ENCODE measurements at regions not wholly inside any gene's neighbourhood (a gene's known extent, or its start where the extent isn't known, plus 50 kb on each side); places are given as distances from the start of the nearest gene placed in this dataset.
"Not testable (repeated sequence)": the region's sequence is repeated elsewhere in the genome, so short reads cannot be mapped to it uniquely, and the experiment has no call there.

DNA sequence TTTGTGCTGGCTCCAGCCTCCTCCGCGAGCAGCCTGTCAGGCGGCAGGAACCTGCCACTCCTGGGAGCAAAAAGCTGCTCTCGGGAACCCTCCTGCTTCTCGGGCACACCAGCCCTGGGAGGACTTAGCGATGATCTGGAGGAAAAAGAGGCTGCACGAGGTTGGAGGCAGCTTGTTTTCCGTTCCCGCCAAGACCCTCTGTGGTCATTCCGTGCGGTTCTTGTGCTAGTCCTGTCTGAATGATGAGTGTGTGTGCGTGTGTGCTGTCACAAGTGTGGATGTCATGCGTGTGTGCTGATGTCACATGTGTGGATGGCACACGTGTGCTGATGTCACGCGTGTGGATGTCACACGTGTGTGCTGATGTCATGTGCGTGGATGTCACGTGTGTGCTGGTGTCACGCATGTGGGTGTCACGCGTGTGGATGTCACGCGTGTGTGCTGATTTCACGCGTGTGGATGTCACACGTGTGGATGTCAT lies 150.0 kb downstream of the NPIPB11 start:
- no peak for TF ChIP-seq CTCF (conservative IDR thresholded peaks at IDR 0.05; ENCODE audit: low read length)
- H3K4me3 ChIP-seq (ENCODE audit: low read length) = no peak overlapping the region
- no peak for DNase-seq (ENCODE audit: low read depth)

- DNase-seq (ENCODE audit: low read depth) = not testable (repeated sequence)
Measured at GRCh38 chr16:29255957-29256356, 150.6 kb downstream of the NPIPB11 start.

GRCh38 chr16:29255496-29255796 lies 151.1 kb downstream of the NPIPB11 start:
- H3K4me3 ChIP-seq (ENCODE audit: low read length); DNase-seq (ENCODE audit: low read depth): not testable (repeated sequence)

More at GRCh38 chr16:29255957-29256356, 150.6 kb downstream of the NPIPB11 start:
- not testable (repeated sequence) for H3K4me3 ChIP-seq (ENCODE audit: low read length)

DNA sequence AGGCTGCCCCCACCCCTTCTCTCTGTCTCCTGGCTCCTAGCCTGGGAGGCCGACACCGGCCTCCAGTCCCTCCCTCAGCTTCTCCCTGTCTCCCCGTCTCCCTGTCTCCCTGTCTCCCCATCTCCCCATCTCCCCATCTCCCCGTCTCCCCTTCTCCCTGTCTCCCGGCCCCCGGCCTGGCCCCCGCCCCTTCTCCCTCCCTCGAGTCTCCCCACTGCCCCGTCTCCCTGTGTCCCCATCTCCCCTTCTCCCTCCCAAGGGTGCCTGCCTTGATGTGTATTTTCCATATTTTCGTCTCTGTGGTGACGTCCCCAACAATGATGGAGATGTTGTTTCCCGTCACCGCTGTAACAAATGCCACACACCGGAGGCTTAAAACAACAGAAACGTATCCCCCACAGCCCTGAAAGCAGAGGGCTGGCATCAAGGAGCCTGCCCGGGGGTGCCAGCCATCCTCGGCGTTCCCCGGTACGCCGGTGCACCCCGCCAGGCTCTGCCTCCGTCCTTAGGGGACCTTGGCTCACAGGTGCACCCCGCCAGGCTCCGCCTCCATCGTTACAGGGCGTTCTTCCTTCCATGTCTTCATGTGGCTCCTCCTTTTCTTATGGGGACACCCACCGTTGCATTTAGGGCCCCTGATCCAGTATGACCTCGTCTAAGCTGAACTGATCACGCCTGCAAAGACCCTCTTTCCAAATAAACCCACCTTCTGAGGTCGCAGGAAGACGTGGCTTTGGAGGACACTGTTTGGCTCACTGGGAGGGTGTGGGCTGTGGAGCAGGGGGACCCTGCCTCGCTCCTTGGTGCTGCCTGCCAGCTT lies 151.6 kb downstream of the NPIPB11 start:
- no peak for TF ChIP-seq CTCF (conservative IDR thresholded peaks at IDR 0.05; ENCODE audit: low read length)
- no peak for DNase-seq (ENCODE audit: low read depth)
- H3K4me3 ChIP-seq (ENCODE audit: low read length) = no peak overlapping the region

- not testable (repeated sequence) for DNase-seq (ENCODE audit: low read depth)
Measured at GRCh38 chr16:29253716-29254590, 152.6 kb downstream of the NPIPB11 start.

GRCh38 chr16:29253066-29253590 lies 153.4 kb downstream of the NPIPB11 start:
- not testable (repeated sequence) for DNase-seq (ENCODE audit: low read depth); H3K4me3 ChIP-seq (ENCODE audit: low read length)

More at GRCh38 chr16:29253716-29254590, 152.6 kb downstream of the NPIPB11 start:
- not testable (repeated sequence) for H3K4me3 ChIP-seq (ENCODE audit: low read length)

GRCh38 chr16:29252311-29252710 lies 154.2 kb downstream of the NPIPB11 start:
- not testable (repeated sequence) for DNase-seq (ENCODE audit: low read depth)

GRCh38 chr16:29251571-29252011 lies 154.9 kb downstream of the NPIPB11 start:
- DNase-seq (ENCODE audit: low read depth) = peak; percentile 60
- H3K4me3 ChIP-seq (ENCODE audit: low read length) = not testable (repeated sequence)

More at GRCh38 chr16:29252311-29252710, 154.2 kb downstream of the NPIPB11 start:
- H3K4me3 ChIP-seq (ENCODE audit: low read length) = not testable (repeated sequence)

DNA sequence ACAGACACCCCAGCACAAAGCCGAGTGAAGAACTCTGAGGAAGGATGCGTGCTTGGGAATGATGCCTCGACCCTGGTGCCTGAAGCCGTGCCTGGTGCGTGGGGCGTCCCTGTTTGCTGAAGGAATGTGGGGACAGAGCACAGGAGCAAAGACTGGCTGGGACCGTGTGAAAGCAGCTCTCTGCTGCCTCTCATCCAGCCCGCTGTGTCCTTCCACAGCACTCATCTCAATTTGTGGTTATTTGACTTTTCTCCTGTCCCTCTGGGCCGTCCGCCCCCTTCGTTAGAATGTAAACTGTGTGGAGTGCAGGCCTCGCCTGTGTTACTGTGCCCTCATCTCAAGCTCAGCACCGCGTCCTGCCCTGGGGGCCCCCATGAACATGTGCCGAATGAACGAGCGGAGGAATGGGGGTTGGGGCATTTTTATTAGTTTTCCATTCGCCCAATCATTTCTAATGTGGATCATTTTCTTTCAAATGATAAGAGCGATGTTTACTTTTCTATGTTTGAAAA lies 155.5 kb downstream of the NPIPB11 start:
- not testable (repeated sequence) for DNase-seq (ENCODE audit: low read depth); H3K4me3 ChIP-seq (ENCODE audit: low read length)

- not testable (repeated sequence) for DNase-seq (ENCODE audit: low read depth)
Measured at GRCh38 chr16:29250469-29250868, 156.0 kb downstream of the NPIPB11 start.

GRCh38 chr16:29248940-29249318 lies 157.6 kb downstream of the NPIPB11 start:
- H3K4me3 ChIP-seq (ENCODE audit: low read length); DNase-seq (ENCODE audit: low read depth): not testable (repeated sequence)

More at GRCh38 chr16:29250469-29250868, 156.0 kb downstream of the NPIPB11 start:
- H3K4me3 ChIP-seq (ENCODE audit: low read length) = not testable (repeated sequence)

DNA sequence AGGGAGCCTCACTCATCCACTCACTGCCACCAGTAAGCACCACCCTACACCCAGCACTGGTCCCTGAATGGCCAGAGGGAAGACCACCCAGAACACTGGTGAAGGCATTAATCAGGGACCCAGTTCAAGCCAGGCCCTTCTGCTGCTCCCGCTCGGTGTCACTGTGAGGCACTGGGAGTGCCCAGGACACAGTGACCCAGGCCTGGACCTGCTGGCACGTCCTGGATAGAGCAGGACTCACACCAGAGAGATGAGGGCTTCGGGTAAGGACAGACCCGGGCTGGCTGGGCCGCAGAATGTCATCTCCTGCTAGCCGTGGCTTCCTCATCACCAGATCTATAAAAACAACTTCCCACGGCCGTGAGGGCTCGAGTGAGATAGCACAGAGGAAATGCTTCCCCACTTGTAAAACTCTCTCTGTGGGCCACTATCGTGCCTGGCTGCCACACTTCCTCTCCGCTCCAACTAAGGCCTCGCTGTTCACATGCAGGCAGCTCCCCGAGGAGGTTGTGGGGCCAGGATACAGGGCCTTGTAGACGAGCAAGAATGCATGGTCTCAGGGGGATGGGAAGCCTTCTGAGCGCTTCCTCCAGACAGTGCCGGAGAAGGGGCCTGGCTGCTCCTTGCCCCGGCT lies 158.1 kb downstream of the NPIPB11 start:
- not testable (repeated sequence) for H3K4me3 ChIP-seq (ENCODE audit: low read length); DNase-seq (ENCODE audit: low read depth)

DNA sequence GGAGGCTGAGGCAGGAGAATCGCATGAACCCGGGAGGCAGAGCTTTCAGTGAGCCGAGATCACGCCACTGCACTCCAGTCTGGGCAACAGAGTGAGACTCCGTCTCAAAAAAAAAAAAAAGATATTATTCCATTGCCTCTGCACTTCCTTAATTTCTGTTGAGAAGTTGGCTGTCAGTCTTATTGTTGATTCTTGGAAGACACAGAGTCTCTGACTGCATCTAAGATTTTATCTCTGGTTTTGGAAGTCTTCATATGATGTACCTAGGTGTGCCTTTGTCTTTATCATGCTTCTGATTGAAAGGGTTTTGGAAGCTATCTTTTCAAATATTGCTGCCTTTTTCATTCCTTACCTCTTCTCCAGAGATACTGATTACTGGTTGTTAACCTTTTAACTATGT lies 160.4 kb downstream of the NPIPB11 start:
- not testable (repeated sequence) for DNase-seq (ENCODE audit: low read depth); H3K4me3 ChIP-seq (ENCODE audit: low read length)
